Pancreas (tissue), 10 donors: ENCODE measurements at regions not wholly inside any gene's neighbourhood (a gene's known extent, or its start where the extent isn't known, plus 50 kb on each side); places are given as distances from the start of the nearest gene placed in this dataset.

Source experiments
- ATAC-seq, 4 donors: fragments of 200-7000 bp; cut with Tn5 transposase; one replicate each; pipeline versions ENCODE4 v1.8.0 to v1.9.1; 2020; ENCODE audit warnings: mild to moderate bottlenecking in 4 of 4, moderate library complexity in 4 of 4
- DNase-seq, 6 donors: peaks; one replicate each; pipeline ENCODE4 v3.0.0-alpha.2; 2020
- FAIRE-seq: peaks from 2 replicates; lab custom pipeline; 2012; peaks lifted over from hg19 to GRCh38; lab: Jason Lieb, UNC
- H3K27ac ChIP-seq, 4 donors: fragments of 200-600 bp; sonication (generic); 1 replicate in 3 of 4; 2 replicates in 1 of 4; pipeline versions ENCODE4 v1.5.0 to v1.8.0; 2020
- H3K27me3 ChIP-seq, 4 donors: fragments of 200-600 bp; one replicate each; pipeline ENCODE4 v1.8.0; 2021
- H3K36me3 ChIP-seq, 3 donors: fragments of 200-600 bp; sonication (generic) in 1 of 3; one replicate each; pipeline versions ENCODE4 v1.5.0 to v1.8.0; 2020 to 2021
- H3K4me1 ChIP-seq, 3 donors: fragments of 200-600 bp; one replicate each; pipeline ENCODE4 v1.8.0; 2021
- H3K4me3 ChIP-seq, 4 donors: fragments of 200-600 bp; sonication (generic) in 2 of 4; one replicate each; pipeline versions ENCODE4 v1.5.0 to v1.8.0; 2020 to 2021
- H3K9me3 ChIP-seq, 4 donors: fragments of 200-600 bp; one replicate each; pipeline ENCODE4 v1.8.0; 2021
- CTCF ChIP-seq, 4 donors: fragments of 200-600 bp; sonication (generic) in 3 of 4; IDR thresholded peaks; one replicate each; pipeline versions ENCODE4 v1.5.0 to v1.8.0; 2021; ENCODE audit warnings: antibody characterized with exemption in 4 of 4
- WGBS, 2 donors: extraction: QIAGEN DNeasy Blood & Tissue Kit; methylation state at CpG; one replicate each; pipeline ENCODE4 v1.1.7; 2013; 5-methylcytosine and 5-hydroxymethylcytosine counted together
- intact Hi-C, 3 donors: fragments of 100-400 bp; cut with DNase I; formaldehyde crosslinking; loops; one replicate each; pipeline versions ENCODE4 v1.11.1 to v1.14.2; 2022
- donor health status: healthy with polysubstance abuse.
- donor health status: DM: no; HTN: no; CAD: no; lungs with moderate emphysema.
- donor health status: DM: no; HTN: no; CAD: no.
- donor health status: control.
- donor health status: control.
- donor health status: Bipolar disorder and iron deficiency.
- donor health status: DM: yes; HTN: yes; CAD: no.
- donor health status: DM: no; HTN: no; CAD: no.
- donor health status: DM: no; HTN: no; CAD: no.
- donor health status: DM: yes; HTN: yes; CAD: no.

GRCh38 chr2:215754546-215754945, 258.8 kb downstream of the MREG start:
- peak in 2 of 4 donors; percentile 41 to 63 for ATAC-seq

GRCh38 chr2:215753808-215754207, 259.5 kb downstream of the MREG start:
- Histone ChIP-seq H3K36me3 (no peaks in the 10 kb centered on the region), H3K9me3 (no peaks in the 10 kb centered on the region), H3K27ac (no peak overlapping the region), H3K4me1 (no peaks in the 10 kb centered on the region), H3K27me3 (no peaks in the 10 kb centered on the region), H3K4me3 (no peak overlapping the region)
- 75 to 78% methylated on average over 5 of the region's 5 CpGs for whole genome bisulfite sequencing, 2 donors
- TF ChIP-seq CTCF (IDR thresholded peaks at IDR 0.05), result no peak
- intact Hi-C loops, result no loop called here
- no peak for ATAC-seq
- FAIRE-seq, result no peak
- DNase-seq, result no peak

More at GRCh38 chr2:215754546-215754945, 258.8 kb downstream of the MREG start:
- no peaks in the 10 kb centered on the region for H3K36me3 ChIP-seq
- intact Hi-C loops, result no loop called here
- no peaks in the 10 kb centered on the region for H3K4me1 ChIP-seq
- H3K4me3 ChIP-seq, result no peak overlapping the region
- 50 to 70% methylated on average over 3 of the region's 3 CpGs for WGBS, 2 donors
- DNase-seq (no peak), FAIRE-seq (no peak)
- no peaks in the 10 kb centered on the region for H3K9me3 ChIP-seq
- TF ChIP-seq CTCF (IDR thresholded peaks at IDR 0.05), result no peak
- no peak overlapping the region for H3K27ac ChIP-seq
- H3K27me3 ChIP-seq, result no peaks in the 10 kb centered on the region

- Histone ChIP-seq H3K36me3 (no peaks in the 10 kb centered on the region), H3K27ac (no peak overlapping the region), H3K4me3 (no peak overlapping the region), H3K9me3 (no peaks in the 10 kb centered on the region), H3K27me3 (no peaks in the 10 kb centered on the region), H3K4me1 (no peaks in the 10 kb centered on the region)
- intact Hi-C loops, result no loop called here
- WGBS, 2 donors, result 90 to 91% methylated on average over 3 of the region's 3 CpGs
- no peak for TF ChIP-seq CTCF (IDR thresholded peaks at IDR 0.05)
- FAIRE-seq, result no peak
- DNase-seq, result no peak
- ATAC-seq, result no peak
Observed at GRCh38 chr2:215752991-215753390, 260.4 kb downstream of the MREG start.

GRCh38 chr2:215752436-215752835, 260.9 kb downstream of the MREG start:
- Histone ChIP-seq H3K27ac (no peak overlapping the region), H3K36me3 (no peaks in the 10 kb centered on the region), H3K9me3 (no peaks in the 10 kb centered on the region), H3K4me1 (no peaks in the 10 kb centered on the region), H3K27me3 (no peaks in the 10 kb centered on the region), H3K4me3 (no peak overlapping the region)
- WGBS, 2 donors, result 66 to 79% methylated on average over 4 of the region's 4 CpGs
- intact Hi-C loops, result no loop called here
- TF ChIP-seq CTCF (IDR thresholded peaks at IDR 0.05), result no peak
- FAIRE-seq (no peak), ATAC-seq (no peak), DNase-seq (no peak)

- no peaks in the 10 kb centered on the region for H3K4me1 ChIP-seq
- no peaks in the 10 kb centered on the region for H3K36me3 ChIP-seq
- no peak for FAIRE-seq
- no peak for ATAC-seq
- DNase-seq, result no peak
- H3K27me3 ChIP-seq, result no peaks in the 10 kb centered on the region
- no peak for TF ChIP-seq CTCF (IDR thresholded peaks at IDR 0.05)
- H3K4me3 ChIP-seq, result no peak overlapping the region
- no peaks in the 10 kb centered on the region for H3K9me3 ChIP-seq
- no peak overlapping the region for H3K27ac ChIP-seq
- intact Hi-C loops, result no loop called here
- 78 to 84% methylated on average over 3 of the region's 3 CpGs for WGBS, 2 donors
Observed at GRCh38 chr2:215751911-215752272, 261.5 kb downstream of the MREG start.
